ENCODE measurements at regions not wholly inside any gene's neighbourhood (a gene's known extent, or its start where the extent isn't known, plus 50 kb on each side); places are given as distances from the start of the nearest gene placed in this dataset.

DNA sequence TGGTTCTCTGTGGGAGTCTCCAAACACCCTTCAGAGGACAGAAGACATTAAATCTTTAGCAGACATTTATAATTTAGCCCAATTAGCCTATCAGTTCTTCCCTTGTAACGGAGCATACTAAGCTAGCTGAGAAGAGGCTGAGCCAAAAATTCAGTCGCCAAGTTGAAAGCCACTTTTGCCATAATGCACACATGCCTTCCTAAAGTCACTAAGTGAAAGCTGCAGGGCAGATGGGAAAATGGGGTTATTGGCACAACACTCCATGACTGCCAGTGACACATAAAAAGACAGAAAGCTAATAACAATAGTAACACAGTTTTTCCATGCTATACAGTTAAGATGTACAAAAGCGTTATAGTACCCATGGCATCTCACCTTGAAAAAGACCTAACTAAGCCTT, 176.2 kb downstream of the DIRAS2 start:
- H3K4me1 ChIP-seq (replicated peaks) = no peaks in the 10 kb centered on the region
- TF ChIP-seq, protein P1, sequence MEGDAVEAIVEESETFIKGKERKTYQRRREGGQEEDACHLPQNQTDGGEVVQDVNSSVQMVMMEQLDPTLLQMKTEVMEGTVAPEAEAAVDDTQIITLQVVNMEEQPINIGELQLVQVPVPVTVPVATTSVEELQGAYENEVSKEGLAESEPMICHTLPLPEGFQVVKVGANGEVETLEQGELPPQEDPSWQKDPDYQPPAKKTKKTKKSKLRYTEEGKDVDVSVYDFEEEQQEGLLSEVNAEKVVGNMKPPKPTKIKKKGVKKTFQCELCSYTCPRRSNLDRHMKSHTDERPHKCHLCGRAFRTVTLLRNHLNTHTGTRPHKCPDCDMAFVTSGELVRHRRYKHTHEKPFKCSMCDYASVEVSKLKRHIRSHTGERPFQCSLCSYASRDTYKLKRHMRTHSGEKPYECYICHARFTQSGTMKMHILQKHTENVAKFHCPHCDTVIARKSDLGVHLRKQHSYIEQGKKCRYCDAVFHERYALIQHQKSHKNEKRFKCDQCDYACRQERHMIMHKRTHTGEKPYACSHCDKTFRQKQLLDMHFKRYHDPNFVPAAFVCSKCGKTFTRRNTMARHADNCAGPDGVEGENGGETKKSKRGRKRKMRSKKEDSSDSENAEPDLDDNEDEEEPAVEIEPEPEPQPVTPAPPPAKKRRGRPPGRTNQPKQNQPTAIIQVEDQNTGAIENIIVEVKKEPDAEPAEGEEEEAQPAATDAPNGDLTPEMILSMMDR (IDR thresholded peaks at IDR 0.05) = no peak
- no peak for TF ChIP-seq POLR2A (IDR thresholded peaks at IDR 0.05)
- TF ChIP-seq POLR2AphosphoS5 (IDR thresholded peaks at IDR 0.05) = no peak
- H3K9me3 ChIP-seq = no peaks in the 10 kb centered on the region
- DNase-seq (ENCODE audit: low spot score) = no peak
- no peak overlapping the region for H3K4me3 ChIP-seq
- no peak overlapping the region for H3K27ac ChIP-seq
- no peaks in the 10 kb centered on the region for H3K36me3 ChIP-seq
- no peaks in the 10 kb centered on the region for H3K27me3 ChIP-seq (replicated peaks; ENCODE audit: insufficient read depth)
- intact Hi-C loops (cut with DNase I) = no loop called here
- 84% methylated on average over 3 of the region's 3 CpGs for WGBS

DNA sequence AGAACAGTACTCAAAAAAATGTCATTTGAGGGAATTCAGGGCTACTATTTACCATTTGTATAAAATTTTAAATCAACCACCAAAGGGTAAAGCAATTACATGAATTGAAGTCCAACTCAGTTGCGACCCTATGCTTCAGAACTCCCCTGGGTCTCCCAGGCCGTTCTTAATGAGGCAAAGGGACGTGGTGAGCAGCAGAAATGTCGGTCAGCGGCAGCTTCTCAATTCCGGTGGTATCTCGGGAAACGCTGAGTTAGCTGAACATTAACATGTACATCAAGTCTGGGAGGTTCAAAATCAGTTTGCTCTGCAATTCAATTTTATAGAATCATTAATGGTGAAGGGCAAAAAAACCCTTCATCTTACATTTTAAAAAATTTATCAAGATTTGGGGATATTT, 173.2 kb downstream of the DIRAS2 start:
- H3K36me3 ChIP-seq = no peaks in the 10 kb centered on the region
- intact Hi-C loops (cut with DNase I) = no loop called here
- no peaks in the 10 kb centered on the region for H3K4me1 ChIP-seq (replicated peaks)
- WGBS = 88% methylated on average over 8 of the region's 8 CpGs
- no peaks in the 10 kb centered on the region for H3K9me3 ChIP-seq
- H3K27ac ChIP-seq = no peak overlapping the region
- no peak overlapping the region for H3K4me3 ChIP-seq
- no peaks in the 10 kb centered on the region for H3K27me3 ChIP-seq (replicated peaks; ENCODE audit: insufficient read depth)
- TF ChIP-seq POLR2A (IDR thresholded peaks at IDR 0.05) = no peak
- TF ChIP-seq, protein P1 (IDR thresholded peaks at IDR 0.05) = no peak
- no peak for TF ChIP-seq POLR2AphosphoS5 (IDR thresholded peaks at IDR 0.05)
- DNase-seq (ENCODE audit: low spot score) = no peak

DNA sequence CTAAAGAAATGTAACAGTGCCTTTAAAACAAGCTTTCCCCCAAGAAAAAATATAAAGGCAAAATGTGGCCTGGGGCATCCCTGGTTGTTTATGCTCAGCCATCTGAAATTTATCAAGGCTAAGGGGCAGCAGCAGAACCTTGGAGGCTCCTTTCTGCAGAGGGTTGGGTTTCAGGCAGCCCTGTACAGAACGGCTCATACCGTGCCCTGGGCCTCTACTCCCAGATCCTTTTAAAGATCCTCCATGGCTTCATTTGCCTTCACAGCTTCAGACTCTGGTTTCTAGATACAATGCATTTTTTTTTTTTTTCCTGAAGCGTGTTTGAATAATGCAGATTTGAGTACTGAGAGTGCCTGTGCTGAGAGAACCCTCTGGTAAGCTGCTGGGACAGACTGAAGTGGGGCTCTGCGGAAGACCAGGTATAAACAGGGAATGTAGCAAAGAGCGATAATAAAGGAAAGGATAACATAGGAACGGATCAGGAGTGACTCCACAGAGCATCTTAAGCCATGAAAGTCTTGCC, 172.7 kb downstream of the DIRAS2 start:
- 85% methylated on average over 6 of the region's 6 CpGs for WGBS
- DNase-seq (ENCODE audit: low spot score) = no peak
- Histone ChIP-seq H3K9me3 (no peaks in the 10 kb centered on the region), H3K27ac (no peak overlapping the region), H3K36me3 (no peaks in the 10 kb centered on the region), H3K4me1 (replicated peaks) (no peaks in the 10 kb centered on the region), H3K27me3 (replicated peaks; ENCODE audit: insufficient read depth) (no peaks in the 10 kb centered on the region), H3K4me3 (no peak overlapping the region)
- TF ChIP-seq POLR2A (IDR thresholded peaks at IDR 0.05) (no peak), POLR2AphosphoS5 (IDR thresholded peaks at IDR 0.05) (no peak)
- TF ChIP-seq, protein P1 (IDR thresholded peaks at IDR 0.05) = no peak
- intact Hi-C loops (cut with DNase I) = no loop called here

DNA sequence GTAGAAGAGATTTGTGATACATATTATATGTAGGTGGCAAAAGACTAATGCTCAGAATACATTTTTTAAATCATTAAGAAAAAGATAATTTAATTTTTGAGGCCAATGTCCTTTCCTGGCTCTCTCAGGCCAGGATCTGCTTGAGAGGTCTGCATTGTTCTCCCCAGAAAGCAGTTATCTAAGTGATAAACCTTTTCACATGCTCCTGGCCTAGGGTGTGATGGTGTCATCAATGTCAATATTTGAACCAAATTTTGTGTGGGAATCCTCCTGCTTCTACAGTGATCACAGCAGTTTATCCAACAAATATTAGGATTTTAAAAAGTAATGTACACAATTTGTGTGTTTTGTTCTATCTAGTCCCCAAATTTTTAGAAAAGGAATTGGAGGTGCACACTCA, 166.6 kb downstream of the DIRAS2 start:
- no peaks in the 10 kb centered on the region for H3K36me3 ChIP-seq
- no peak for DNase-seq (ENCODE audit: low spot score)
- no peaks in the 10 kb centered on the region for H3K4me1 ChIP-seq (replicated peaks)
- H3K27ac ChIP-seq = no peak overlapping the region
- intact Hi-C loops (cut with DNase I) = no loop called here
- no peaks in the 10 kb centered on the region for H3K9me3 ChIP-seq
- no peaks in the 10 kb centered on the region for H3K27me3 ChIP-seq (replicated peaks; ENCODE audit: insufficient read depth)
- no peak overlapping the region for H3K4me3 ChIP-seq
- TF ChIP-seq POLR2AphosphoS5 (IDR thresholded peaks at IDR 0.05) (no peak), POLR2A (IDR thresholded peaks at IDR 0.05) (no peak)
- TF ChIP-seq, protein P1 (IDR thresholded peaks at IDR 0.05) = no peak

DNA sequence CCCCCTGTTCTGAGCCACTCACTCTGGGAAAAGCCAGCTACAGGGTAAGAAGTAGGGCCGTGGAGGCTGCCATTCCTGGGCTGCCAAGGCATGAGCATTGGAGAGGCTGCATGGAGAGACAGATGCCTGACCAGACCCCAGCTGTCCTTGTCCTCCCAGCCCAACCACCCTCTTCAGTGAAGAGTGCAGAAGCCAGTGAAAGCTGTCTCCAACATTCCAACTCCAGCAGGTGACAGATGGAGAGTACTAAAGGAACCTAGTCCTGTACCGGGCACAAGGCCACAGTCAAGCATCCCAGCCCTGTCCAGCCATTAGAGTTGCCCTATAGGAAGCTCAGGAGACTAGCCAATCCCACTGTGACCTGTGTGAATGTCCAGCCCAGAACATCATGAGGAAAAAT, 165.1 kb downstream of the DIRAS2 start:
- TF ChIP-seq, protein P1 (IDR thresholded peaks at IDR 0.05) = no peak
- no peak for DNase-seq (ENCODE audit: low spot score)
- intact Hi-C loops (cut with DNase I) = no loop called here
- no peak overlapping the region for H3K4me3 ChIP-seq
- H3K27ac ChIP-seq = no peak overlapping the region
- H3K36me3 ChIP-seq = no peaks in the 10 kb centered on the region
- whole genome bisulfite sequencing = 85% methylated on average over 2 of the region's 2 CpGs
- no peaks in the 10 kb centered on the region for H3K9me3 ChIP-seq
- no peaks in the 10 kb centered on the region for H3K27me3 ChIP-seq (replicated peaks; ENCODE audit: insufficient read depth)
- H3K4me1 ChIP-seq (replicated peaks) = no peaks in the 10 kb centered on the region
